DOHH2 (cell line): ENCODE measurements at regions not wholly inside any gene's neighbourhood (a gene's known extent, or its start where the extent isn't known, plus 50 kb on each side); places are given as distances from the start of the nearest gene placed in this dataset.
"Not testable (repeated sequence)": the region's sequence is repeated elsewhere in the genome, so short reads cannot be mapped to it uniquely, and the experiment has no call there.

Experiments
- H3F3A ChIP-seq: fragments of 200-600 bp; sonication (generic), shearing (Covaris generic); 2 replicates; pipeline ENCODE4 v1.6.0; 2016; ENCODE audit warnings: antibody characterized with exemption, mild to moderate bottlenecking; ENCODE audit not compliant: control insufficient read depth, insufficient read depth
- H3K27ac ChIP-seq: fragments of 200-600 bp; sonication (generic); 2 replicates; pipeline ENCODE4 v1.5.1; 2014; ENCODE audit warnings: low read depth, mild to moderate bottlenecking, low read length, moderate library complexity
- H3K27me3 ChIP-seq: fragments of 200-600 bp; sonication (generic); 2 replicates; pipeline ENCODE4 v1.6.1; 2014; ENCODE audit warnings: mild to moderate bottlenecking, low read length, mixed read lengths; ENCODE audit not compliant: control insufficient read depth
- H3K36me3 ChIP-seq: fragments of 200-600 bp; sonication (generic); 2 replicates; pipeline ENCODE4 v1.6.1; 2014; ENCODE audit warnings: mild to moderate bottlenecking, low read length, moderate library complexity, mixed read lengths; ENCODE audit not compliant: control insufficient read depth
- H3K4me1 ChIP-seq: fragments of 200-600 bp; sonication (generic); 2 replicates; pipeline ENCODE4 v1.6.1; 2014; ENCODE audit warnings: mild to moderate bottlenecking, low read length, mixed read lengths; ENCODE audit not compliant: control insufficient read depth
- H3K4me2 ChIP-seq: fragments of 200-600 bp; sonication (generic); 2 replicates; pipeline ENCODE4 v1.6.0; 2014; ENCODE audit warnings: mild to moderate bottlenecking, low read length, moderate library complexity
- H3K4me3 ChIP-seq: fragments of 200-600 bp; sonication (generic); 2 replicates; pipeline ENCODE4 v1.5.1; 2014; ENCODE audit warnings: mild to moderate bottlenecking, low read length, mixed read lengths
- H3K79me2 ChIP-seq: fragments of 200-600 bp; sonication (generic); 2 replicates; pipeline ENCODE4 v1.6.1; 2014; ENCODE audit warnings: mild to moderate bottlenecking, low read length, mixed read lengths; ENCODE audit not compliant: control insufficient read depth
- H3K9me2 ChIP-seq: fragments of 200-600 bp; sonication (generic); replicated peaks from 2 replicates; pipeline ENCODE4 v1.6.1; 2014; ENCODE audit warnings: mild to moderate bottlenecking, low read length, mixed read lengths; ENCODE audit not compliant: control insufficient read depth
- H3K9me3 ChIP-seq: fragments of 200-600 bp; sonication (generic); 2 replicates; pipeline ENCODE4 v1.6.1; 2014; ENCODE audit warnings: antibody characterized with exemption, low read length, mixed read lengths; ENCODE audit not compliant: control insufficient read depth, insufficient read depth
- H4K20me1 ChIP-seq: fragments of 200-600 bp; sonication (generic); 2 replicates; pipeline ENCODE4 v1.6.0; 2014; ENCODE audit warnings: low read depth, mild to moderate bottlenecking, antibody characterized with exemption, low read length, moderate library complexity; ENCODE audit not compliant: control insufficient read depth, insufficient read depth
- EZH2phosphoT487 ChIP-seq: fragments of 200-600 bp; sonication (generic); IDR thresholded peaks from 2 replicates; pipeline ENCODE4 v1.6.1; 2017; ENCODE audit warnings: borderline replicate concordance, mild to moderate bottlenecking, antibody characterized with exemption, low read length, moderate library complexity, mixed read lengths
- TF ChIP-seq, protein P1 (sequence below): fragments of 200-600 bp; sonication (generic); IDR thresholded peaks from one replicate; pipeline ENCODE4 v1.5.1; 2014; ENCODE audit warnings: antibody characterized with exemption, mild to moderate bottlenecking, low read depth, low read length; ENCODE audit not compliant: poor library complexity, severe bottlenecking

DNA sequence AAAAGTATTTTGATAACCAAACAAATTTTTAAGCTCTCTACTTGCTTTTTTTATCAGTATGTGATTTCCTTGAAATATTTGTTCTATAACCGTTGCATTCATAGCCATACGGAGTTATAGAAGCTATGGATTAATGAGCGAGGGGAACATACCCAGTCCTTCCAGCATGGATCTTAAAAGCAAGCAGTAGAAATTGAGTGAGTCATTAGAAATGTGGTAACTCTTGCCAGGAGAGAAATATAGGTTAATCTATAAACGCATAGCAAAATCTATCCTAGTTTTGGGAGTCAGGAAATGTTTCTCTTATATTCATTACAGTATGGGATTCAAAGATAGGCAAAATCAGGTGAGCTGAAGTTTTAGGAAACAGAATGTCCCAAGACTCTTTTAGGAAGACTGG, 507.4 kb downstream of the DACH1 start:
- H3F3A ChIP-seq, result no peaks in the 10 kb centered on the region
- H3K9me2 ChIP-seq, result no peaks in the 10 kb centered on the region
- H3K4me3 ChIP-seq, result no peak overlapping the region
- H3K27me3 ChIP-seq, result no peaks in the 10 kb centered on the region
- no peaks in the 10 kb centered on the region for H4K20me1 ChIP-seq
- H3K4me2 ChIP-seq, result no peak overlapping the region
- H3K36me3 ChIP-seq, result no peaks in the 10 kb centered on the region
- H3K9me3 ChIP-seq, result no peaks in the 10 kb centered on the region
- H3K4me1 ChIP-seq, result no peaks in the 10 kb centered on the region
- TF ChIP-seq EZH2phosphoT487, result no peak
- TF ChIP-seq, protein P1, sequence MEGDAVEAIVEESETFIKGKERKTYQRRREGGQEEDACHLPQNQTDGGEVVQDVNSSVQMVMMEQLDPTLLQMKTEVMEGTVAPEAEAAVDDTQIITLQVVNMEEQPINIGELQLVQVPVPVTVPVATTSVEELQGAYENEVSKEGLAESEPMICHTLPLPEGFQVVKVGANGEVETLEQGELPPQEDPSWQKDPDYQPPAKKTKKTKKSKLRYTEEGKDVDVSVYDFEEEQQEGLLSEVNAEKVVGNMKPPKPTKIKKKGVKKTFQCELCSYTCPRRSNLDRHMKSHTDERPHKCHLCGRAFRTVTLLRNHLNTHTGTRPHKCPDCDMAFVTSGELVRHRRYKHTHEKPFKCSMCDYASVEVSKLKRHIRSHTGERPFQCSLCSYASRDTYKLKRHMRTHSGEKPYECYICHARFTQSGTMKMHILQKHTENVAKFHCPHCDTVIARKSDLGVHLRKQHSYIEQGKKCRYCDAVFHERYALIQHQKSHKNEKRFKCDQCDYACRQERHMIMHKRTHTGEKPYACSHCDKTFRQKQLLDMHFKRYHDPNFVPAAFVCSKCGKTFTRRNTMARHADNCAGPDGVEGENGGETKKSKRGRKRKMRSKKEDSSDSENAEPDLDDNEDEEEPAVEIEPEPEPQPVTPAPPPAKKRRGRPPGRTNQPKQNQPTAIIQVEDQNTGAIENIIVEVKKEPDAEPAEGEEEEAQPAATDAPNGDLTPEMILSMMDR, result no peak
- H3K79me2 ChIP-seq, result no peaks in the 10 kb centered on the region
- no peak overlapping the region for H3K27ac ChIP-seq

DNA sequence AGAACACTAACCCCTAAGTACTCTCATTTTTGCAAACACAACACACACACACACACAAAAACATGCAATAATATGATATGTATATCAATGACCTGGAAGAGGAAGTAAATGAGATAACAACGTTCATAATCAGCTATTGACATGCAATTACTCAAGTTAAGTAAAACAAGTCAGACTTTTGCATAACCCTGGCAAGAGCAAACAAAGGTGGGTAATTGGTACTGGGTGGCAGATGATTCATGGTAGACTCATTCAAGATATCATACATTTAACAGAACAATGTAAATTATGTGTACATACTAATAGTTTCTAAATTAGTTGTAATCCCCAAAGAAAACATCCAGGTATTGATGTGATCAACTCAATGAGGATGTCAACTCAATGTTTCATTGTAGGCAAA, 508.8 kb downstream of the DACH1 start:
- Histone ChIP-seq H3K27me3 (no peaks in the 10 kb centered on the region), H3K9me2 (no peaks in the 10 kb centered on the region), H3K4me2 (no peak overlapping the region), H3K4me3 (no peak overlapping the region), H3F3A (no peaks in the 10 kb centered on the region), H3K27ac (no peak overlapping the region), H3K36me3 (no peaks in the 10 kb centered on the region), H3K79me2 (no peaks in the 10 kb centered on the region), H3K9me3 (no peaks in the 10 kb centered on the region), H4K20me1 (no peaks in the 10 kb centered on the region), H3K4me1 (no peaks in the 10 kb centered on the region)
- no peak for TF ChIP-seq EZH2phosphoT487
- TF ChIP-seq, protein P1, result no peak

- no peak for TF ChIP-seq EZH2phosphoT487
- TF ChIP-seq, protein P1, result no peak
- H3K4me2 ChIP-seq, result no peak overlapping the region
- H3K36me3 ChIP-seq, result no peaks in the 10 kb centered on the region
- H3K27ac ChIP-seq, result no peak overlapping the region
- no peaks in the 10 kb centered on the region for H3K9me2 ChIP-seq
- H4K20me1 ChIP-seq, result no peaks in the 10 kb centered on the region
- no peaks in the 10 kb centered on the region for H3K9me3 ChIP-seq
- no peaks in the 10 kb centered on the region for H3F3A ChIP-seq
- no peak overlapping the region for H3K4me3 ChIP-seq
- no peaks in the 10 kb centered on the region for H3K79me2 ChIP-seq
- no peaks in the 10 kb centered on the region for H3K27me3 ChIP-seq
- H3K4me1 ChIP-seq, result no peaks in the 10 kb centered on the region
Observed at GRCh38 chr13:71355010-71355409, 512.0 kb downstream of the DACH1 start.

DNA sequence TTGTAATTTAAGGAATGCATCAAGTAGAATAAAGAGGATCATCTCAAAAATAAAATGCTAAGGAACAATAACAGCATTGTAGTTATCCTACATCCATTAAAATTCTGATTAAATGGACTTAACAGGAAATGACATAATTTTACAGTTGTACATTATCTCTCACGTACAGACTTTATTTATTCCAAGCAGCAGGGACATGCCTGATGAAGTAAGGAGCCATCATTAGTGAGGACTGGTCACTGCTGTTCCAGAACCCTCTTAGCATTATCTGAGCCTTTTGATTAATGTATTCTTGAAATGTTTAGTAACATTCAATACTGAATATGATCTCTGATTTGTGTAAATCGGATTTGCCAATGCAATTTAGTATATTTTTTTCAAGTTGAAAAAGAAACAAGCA, 516.1 kb downstream of the DACH1 start:
- no peak overlapping the region for H3K4me3 ChIP-seq
- H3K9me3 ChIP-seq, result no peaks in the 10 kb centered on the region
- no peak overlapping the region for H3K27ac ChIP-seq
- no peak for TF ChIP-seq EZH2phosphoT487
- TF ChIP-seq, protein P1, result no peak
- no peaks in the 10 kb centered on the region for H3K4me1 ChIP-seq
- no peaks in the 10 kb centered on the region for H3K9me2 ChIP-seq
- no peaks in the 10 kb centered on the region for H3K27me3 ChIP-seq
- no peak overlapping the region for H3K4me2 ChIP-seq
- no peaks in the 10 kb centered on the region for H3F3A ChIP-seq
- no peaks in the 10 kb centered on the region for H3K79me2 ChIP-seq
- no peaks in the 10 kb centered on the region for H4K20me1 ChIP-seq
- no peaks in the 10 kb centered on the region for H3K36me3 ChIP-seq

- not testable (repeated sequence) for H3K4me3 ChIP-seq, H3K9me2 ChIP-seq, H3K27me3 ChIP-seq, H3K27ac ChIP-seq, H3K4me2 ChIP-seq, H3F3A ChIP-seq, H3K9me3 ChIP-seq, H3K79me2 ChIP-seq, H3K4me1 ChIP-seq, H3K36me3 ChIP-seq, H4K20me1 ChIP-seq
Observed at GRCh38 chr13:71345856-71346255, 521.1 kb downstream of the DACH1 start.
